ENCODE measurements at regions not wholly inside any gene's neighbourhood (a gene's known extent, or its start where the extent isn't known, plus 50 kb on each side); places are given as distances from the start of the nearest gene placed in this dataset.

GRCh38 chr10:118447478-118448270 lies 105.5 kb upstream of the FAM204A start (continued):
- TF ChIP-seq ZBTB40 (IDR thresholded peaks at IDR 0.05) (no peak), ZBTB40 (CRISPR knock-in tag; IDR thresholded peaks at IDR 0.05) (no peak), ZNF136 (CRISPR knock-in tag; IDR thresholded peaks at IDR 0.05; ENCODE audit: low read depth) (no peak), ZIK1 (CRISPR knock-in tag; IDR thresholded peaks at IDR 0.05; ENCODE audit: borderline replicate concordance, low read depth) (no peak), MED13 (CRISPR knock-in tag; IDR thresholded peaks at IDR 0.05) (no peak), RFX5 (IDR thresholded peaks at IDR 0.05; ENCODE audit: low read depth, low read length) (no peak), E2F2 (CRISPR knock-in tag; IDR thresholded peaks at IDR 0.05; ENCODE audit: borderline replicate concordance) (no peak), RNF219 (CRISPR knock-in tag; IDR thresholded peaks at IDR 0.05) (no peak), ZMAT5 (CRISPR knock-in tag; IDR thresholded peaks at IDR 0.05; ENCODE audit: borderline replicate concordance, low read depth) (no peak), SMC3 (IDR thresholded peaks at IDR 0.05; ENCODE audit: low read length) (no peak), NR0B2 (CRISPR knock-in tag; IDR thresholded peaks at IDR 0.05) (no peak), TIGD3 (CRISPR knock-in tag; IDR thresholded peaks at IDR 0.05; ENCODE audit: borderline replicate concordance) (no peak)
